RWPE2 (cell line): ENCODE measurements at regions not wholly inside any gene's neighbourhood (a gene's known extent, or its start where the extent isn't known, plus 50 kb on each side); places are given as distances from the start of the nearest gene placed in this dataset.
"Not testable (repeated sequence)": the region's sequence is repeated elsewhere in the genome, so short reads cannot be mapped to it uniquely, and the experiment has no call there.

Source experiments
- ATAC-seq: fragments of 200-7000 bp; cut with Tn5 transposase; 3 replicates; pipeline ENCODE4 v1.9.1; 2021; ENCODE audit warnings: low read depth
- DNase-seq: peaks from one replicate; pipeline ENCODE4 v3.0.0-alpha.2; 2020; ENCODE audit warnings: low spot score
- H3K27ac ChIP-seq: fragments of 450-650 bp; 2 replicates; pipeline ENCODE4 v1.5.1; 2017; ENCODE audit warnings: mild to moderate bottlenecking; ENCODE audit not compliant: poor library complexity, severe bottlenecking
- H3K27me3 ChIP-seq: fragments of 250-450 bp; sonication (Bioruptor Pico); 2 replicates; pipeline ENCODE4 v1.5.1; 2021; ENCODE audit warnings: mild to moderate bottlenecking, moderate library complexity; ENCODE audit not compliant: insufficient read depth, poor library complexity, severe bottlenecking
- H3K36me3 ChIP-seq: fragments of 250-450 bp; sonication (Bioruptor Pico); 2 replicates; pipeline ENCODE4 v1.5.1; 2020; ENCODE audit warnings: low read depth, mild to moderate bottlenecking, moderate library complexity
- H3K4me1 ChIP-seq: fragments of 250-450 bp; sonication (Bioruptor Pico); 2 replicates; pipeline ENCODE4 v1.5.1; 2021; ENCODE audit warnings: mild to moderate bottlenecking, moderate library complexity; ENCODE audit not compliant: insufficient read depth, poor library complexity, severe bottlenecking
- H3K4me3 ChIP-seq: fragments of 250-450 bp; sonication (Bioruptor Pico); 2 replicates; pipeline ENCODE4 v1.5.1; 2021; ENCODE audit warnings: mild to moderate bottlenecking, moderate library complexity; ENCODE audit not compliant: severe bottlenecking
- H3K9me3 ChIP-seq: fragments of 250-450 bp; sonication (Bioruptor Pico); 2 replicates; pipeline ENCODE4 v1.5.1; 2021; ENCODE audit warnings: mild to moderate bottlenecking, moderate library complexity; ENCODE audit not compliant: severe bottlenecking
- TF ChIP-seq, protein P1 (sequence below): fragments of 450-650 bp; IDR thresholded peaks from one replicate; pipeline ENCODE4 v1.5.1; 2017; ENCODE audit warnings: mild to moderate bottlenecking, moderate library complexity; ENCODE audit not compliant: poor library complexity, severe bottlenecking

DNA sequence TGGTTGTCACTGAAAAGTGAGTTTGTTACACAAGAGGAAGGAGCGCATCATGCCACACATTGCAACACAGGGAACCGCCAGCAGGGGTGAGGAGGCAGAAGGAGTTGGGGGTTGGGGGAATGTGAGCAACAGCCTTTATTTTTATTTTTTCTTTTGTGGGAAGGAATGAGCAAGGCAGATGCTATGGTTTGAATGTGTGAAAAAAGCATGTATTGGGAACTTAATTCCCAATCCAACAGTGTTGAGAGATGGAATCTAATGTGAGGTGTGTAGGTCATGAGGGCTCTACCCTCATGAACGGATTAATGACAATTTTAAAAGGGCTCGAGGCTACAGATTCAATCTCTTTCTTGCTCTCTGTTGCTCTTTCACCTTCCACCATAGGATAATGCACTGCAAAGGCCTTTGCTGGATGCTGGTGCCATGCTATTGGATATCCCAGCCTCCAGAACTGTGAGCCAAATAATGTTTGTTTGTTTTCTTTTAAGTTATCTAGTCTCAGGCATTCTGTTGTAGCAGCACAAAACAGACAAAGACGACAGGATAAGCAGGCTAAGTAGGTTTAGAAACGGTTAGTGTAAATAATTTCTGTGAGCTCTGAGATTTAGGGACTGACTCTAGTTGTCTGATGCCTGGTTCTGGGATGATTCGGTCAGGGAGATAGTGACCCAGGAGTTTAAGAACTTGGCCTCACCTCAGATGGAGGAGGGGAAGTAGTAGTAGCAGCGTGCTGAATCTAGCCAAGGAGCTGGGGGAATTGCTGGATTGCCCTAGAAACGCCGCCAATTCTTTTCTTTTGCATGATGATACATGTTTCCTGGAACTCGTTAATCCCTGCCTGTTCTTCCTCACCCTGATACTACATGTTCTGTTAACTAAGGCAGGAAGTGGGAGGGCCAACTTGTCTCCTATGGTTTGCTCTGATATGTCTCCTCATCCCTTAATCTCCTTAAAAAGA lies 156.6 kb upstream of the CTSO start:
- Histone ChIP-seq H3K27ac (peak overlapping the region; percentile 74), H3K4me3 (no peak overlapping the region), H3K4me1 (peaks cover 25% of the 10 kb centered on the region), H3K36me3 (no peaks in the 10 kb centered on the region), H3K27me3 (no peaks in the 10 kb centered on the region), H3K9me3 (no peaks in the 10 kb centered on the region)
- DNase-seq = peak; percentile 41
- TF ChIP-seq, protein P1, sequence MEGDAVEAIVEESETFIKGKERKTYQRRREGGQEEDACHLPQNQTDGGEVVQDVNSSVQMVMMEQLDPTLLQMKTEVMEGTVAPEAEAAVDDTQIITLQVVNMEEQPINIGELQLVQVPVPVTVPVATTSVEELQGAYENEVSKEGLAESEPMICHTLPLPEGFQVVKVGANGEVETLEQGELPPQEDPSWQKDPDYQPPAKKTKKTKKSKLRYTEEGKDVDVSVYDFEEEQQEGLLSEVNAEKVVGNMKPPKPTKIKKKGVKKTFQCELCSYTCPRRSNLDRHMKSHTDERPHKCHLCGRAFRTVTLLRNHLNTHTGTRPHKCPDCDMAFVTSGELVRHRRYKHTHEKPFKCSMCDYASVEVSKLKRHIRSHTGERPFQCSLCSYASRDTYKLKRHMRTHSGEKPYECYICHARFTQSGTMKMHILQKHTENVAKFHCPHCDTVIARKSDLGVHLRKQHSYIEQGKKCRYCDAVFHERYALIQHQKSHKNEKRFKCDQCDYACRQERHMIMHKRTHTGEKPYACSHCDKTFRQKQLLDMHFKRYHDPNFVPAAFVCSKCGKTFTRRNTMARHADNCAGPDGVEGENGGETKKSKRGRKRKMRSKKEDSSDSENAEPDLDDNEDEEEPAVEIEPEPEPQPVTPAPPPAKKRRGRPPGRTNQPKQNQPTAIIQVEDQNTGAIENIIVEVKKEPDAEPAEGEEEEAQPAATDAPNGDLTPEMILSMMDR = no peak
- ATAC-seq = peak; percentile 93

GRCh38 chr4:156109087-156109486 lies 155.4 kb upstream of the CTSO start:
- H3K36me3 ChIP-seq, ATAC-seq, H3K27me3 ChIP-seq, H3K9me3 ChIP-seq, H3K4me3 ChIP-seq, DNase-seq: not testable (repeated sequence)
- H3K4me1 ChIP-seq = peaks cover 23% of the 10 kb centered on the region
- peak overlapping the region; percentile 74 for H3K27ac ChIP-seq

DNA sequence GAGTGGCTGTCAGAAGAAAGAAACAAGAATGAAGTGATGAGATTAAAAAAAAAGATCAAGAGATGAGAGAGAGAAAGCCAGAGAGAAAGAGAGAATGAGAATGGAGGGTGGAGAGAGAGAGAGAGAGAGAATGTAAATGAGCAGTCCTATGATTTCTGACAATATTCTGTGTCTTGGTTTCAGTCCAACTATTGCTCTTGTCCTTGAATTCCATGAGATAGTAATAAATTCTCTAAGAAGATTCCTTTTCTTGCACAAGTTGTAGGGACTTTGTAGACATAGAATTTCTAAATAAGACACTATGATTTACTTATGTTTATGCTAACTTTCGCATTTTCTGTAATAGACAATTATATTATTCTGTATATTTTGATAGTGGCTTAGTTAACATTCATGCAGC lies 149.6 kb upstream of the CTSO start:
- TF ChIP-seq, protein P1 = no peak
- DNase-seq (no peak), ATAC-seq (no peak)
- Histone ChIP-seq H3K36me3 (no peaks in the 10 kb centered on the region), H3K9me3 (no peaks in the 10 kb centered on the region), H3K27ac (no peak overlapping the region), H3K27me3 (no peaks in the 10 kb centered on the region), H3K4me1 (no peaks in the 10 kb centered on the region), H3K4me3 (no peak overlapping the region)

GRCh38 chr4:156102411-156102810 lies 148.7 kb upstream of the CTSO start:
- Histone ChIP-seq H3K27me3 (no peaks in the 10 kb centered on the region), H3K27ac (no peak overlapping the region)

GRCh38 chr4:156101571-156101970 lies 147.9 kb upstream of the CTSO start:
- TF ChIP-seq, protein P1 = no peak
- no peaks in the 10 kb centered on the region for H3K27me3 ChIP-seq
- no peaks in the 10 kb centered on the region for H3K9me3 ChIP-seq
- no peak overlapping the region for H3K4me3 ChIP-seq
- H3K27ac ChIP-seq = no peak overlapping the region
- DNase-seq = no peak
- no peaks in the 10 kb centered on the region for H3K4me1 ChIP-seq
- no peaks in the 10 kb centered on the region for H3K36me3 ChIP-seq
- ATAC-seq = no peak

More at GRCh38 chr4:156102411-156102810, 148.7 kb upstream of the CTSO start:
- Histone ChIP-seq H3K9me3 (no peaks in the 10 kb centered on the region), H3K4me1 (no peaks in the 10 kb centered on the region), H3K36me3 (no peaks in the 10 kb centered on the region), H3K4me3 (no peak overlapping the region)
- ATAC-seq (no peak), DNase-seq (no peak)
- TF ChIP-seq, protein P1 = no peak
